IMR-90 (cell line): ENCODE measurements at regions not wholly inside any gene's neighbourhood (a gene's known extent, or its start where the extent isn't known, plus 50 kb on each side); places are given as distances from the start of the nearest gene placed in this dataset.

Source experiments
- ATAC-seq: fragments of 200-7000 bp; cut with Tn5 transposase; 2 replicates; pipeline ENCODE4 v1.9.1; 2020; ENCODE audit warnings: low read depth, mild to moderate bottlenecking, moderate library complexity
- BruUV-seq: library from RNA; stranded (reverse); fragments of 400-500 nt; replicated peaks from 2 replicates; lab custom pipeline; 2021; lab: Mats Ljungman, UMichigan
- CTCF ChIA-PET: fragments of 300-600 bp; formaldehyde crosslinking; extraction: SDS; loops from one replicate; lab custom pipeline; 2021; ENCODE audit warnings: antibody characterized with exemption; lab: Yijun Ruan, JAX
- POLR2A ChIA-PET: fragments of 300-600 bp; sonication (Branson Sonifier 250); formaldehyde crosslinking; loops from one replicate; lab custom pipeline; 2022; ENCODE audit warnings: antibody characterized with exemption; ENCODE audit not compliant: unreplicated experiment; lab: Charles Lee
- DNase-seq: peaks from one replicate; pipeline ENCODE4 v3.0.0; 2013
- H2AFZ ChIP-seq: replicated peaks from 2 replicates; pipeline ENCODE3; 2013; ENCODE audit warnings: low read length, mild to moderate bottlenecking; ENCODE audit not compliant: poor library complexity
- H2AK5ac ChIP-seq: 2 replicates; pipeline ENCODE4 v1.6.1; 2013; ENCODE audit warnings: low read depth, low read length, inconsistent platforms
- H2AK9ac ChIP-seq: replicated peaks from 2 replicates; pipeline ENCODE3; 2013; ENCODE audit warnings: mild to moderate bottlenecking, low read depth, low read length, moderate library complexity; ENCODE audit not compliant: poor library complexity
- H2BK120ac ChIP-seq: 2 replicates; pipeline ENCODE4 v1.6.1; 2013; ENCODE audit warnings: low read depth, low read length, inconsistent platforms
- H2BK15ac ChIP-seq: 3 replicates; pipeline ENCODE4 v1.6.1; 2013; ENCODE audit warnings: low read depth, low read length, inconsistent platforms
- H2BK20ac ChIP-seq: 2 replicates; pipeline ENCODE4 v1.6.1; 2013; ENCODE audit warnings: low read depth, mild to moderate bottlenecking, inconsistent platforms, low read length, moderate library complexity
- H2BK5ac ChIP-seq: 2 replicates; pipeline ENCODE4 v1.6.1; 2013; ENCODE audit warnings: mild to moderate bottlenecking, low read depth, low read length, inconsistent platforms; ENCODE audit not compliant: poor library complexity, severe bottlenecking
- H3K14ac ChIP-seq: replicated peaks from 2 replicates; pipeline ENCODE4 v1.6.1; 2013; ENCODE audit warnings: low read depth, low read length, inconsistent platforms
- H3K18ac ChIP-seq: 2 replicates; pipeline ENCODE4 v1.6.1; 2013; ENCODE audit warnings: low read depth, low read length, control low read depth
- H3K23ac ChIP-seq: 2 replicates; pipeline ENCODE4 v1.6.1; 2013; ENCODE audit warnings: low read depth, low read length, inconsistent platforms
- H3K27ac ChIP-seq: 2 replicates; pipeline ENCODE4 v1.5.1; 2013; ENCODE audit warnings: mild to moderate bottlenecking, control low read depth, low read length; ENCODE audit not compliant: insufficient read depth
- H3K27me3 ChIP-seq: 2 replicates; pipeline ENCODE4 v1.6.1; 2013; ENCODE audit warnings: low read length; ENCODE audit not compliant: control insufficient read depth, insufficient read depth
- H3K36me3 ChIP-seq: 2 replicates; pipeline ENCODE4 v1.6.1; 2013; ENCODE audit warnings: low read length, mixed read lengths; ENCODE audit not compliant: control insufficient read depth, insufficient read depth
- H3K4ac ChIP-seq: 2 replicates; pipeline ENCODE4 v1.6.1; 2013; ENCODE audit warnings: low read depth, low read length, inconsistent platforms
- H3K4me1 ChIP-seq: 2 replicates; pipeline ENCODE4 v1.6.1; 2013; ENCODE audit warnings: low read length, mixed read lengths; ENCODE audit not compliant: control insufficient read depth, insufficient read depth
- H3K4me2 ChIP-seq: 2 replicates; pipeline ENCODE4 v1.6.1; 2013; ENCODE audit warnings: low read depth, mild to moderate bottlenecking, control low read depth, low read length, moderate library complexity
- H3K4me3 ChIP-seq: 2 replicates; pipeline ENCODE4 v1.5.1; 2013; ENCODE audit warnings: low read depth, mild to moderate bottlenecking, control low read depth, low read length, moderate library complexity; ENCODE audit not compliant: insufficient read depth
- H3K56ac ChIP-seq: 2 replicates; pipeline ENCODE4 v1.6.1; 2013; ENCODE audit warnings: low read length, inconsistent platforms; ENCODE audit not compliant: insufficient read depth; ENCODE audit errors: extremely low read depth
- H3K79me1 ChIP-seq, 2 experiments: 2 replicates each; pipeline ENCODE4 v1.6.1; 2013; ENCODE audit warnings: low read length in 2 of 2, inconsistent platforms in 1 of 2, low read depth in 1 of 2
- H3K9ac ChIP-seq: 2 replicates; pipeline ENCODE4 v1.6.1; 2013; ENCODE audit warnings: low read depth, low read length, control low read depth
- H3K9me1 ChIP-seq: 2 replicates; pipeline ENCODE4 v1.6.1; 2013; ENCODE audit warnings: low read length, inconsistent platforms; ENCODE audit not compliant: insufficient read depth
- H3K9me3 ChIP-seq: 2 replicates; pipeline ENCODE4 v1.6.1; 2013; ENCODE audit warnings: low read length; ENCODE audit not compliant: control insufficient read depth, insufficient read depth
- H4K20me1 ChIP-seq: 2 replicates; pipeline ENCODE4 v1.6.1; 2013; ENCODE audit warnings: low read length, inconsistent platforms; ENCODE audit not compliant: insufficient read depth
- H4K5ac ChIP-seq: 2 replicates; pipeline ENCODE4 v1.6.1; 2013; ENCODE audit warnings: mild to moderate bottlenecking, low read depth, low read length, control low read depth
- H4K8ac ChIP-seq, 2 experiments: 2 replicates each; pipeline ENCODE4 v1.6.1; 2013; ENCODE audit warnings: low read depth in 2 of 2, low read length in 2 of 2, control low read depth in 1 of 2, inconsistent platforms in 1 of 2
- H4K91ac ChIP-seq: 2 replicates; pipeline ENCODE4 v1.6.1; 2013; ENCODE audit warnings: low read depth, low read length, inconsistent platforms; ENCODE audit not compliant: insufficient read depth
- CHD1 ChIP-seq: IDR thresholded peaks from 2 replicates; pipeline ENCODE4 v1.6.1; 2012; ENCODE audit warnings: low read depth, low read length, improper control_type of control experiment
- CTCF ChIP-seq: conservative IDR thresholded peaks from 2 replicates; pipeline ENCODE4 v1.5.1; 2012; ENCODE audit warnings: mild to moderate bottlenecking, low read depth, low read length, improper control_type of control experiment
- MAFK ChIP-seq: IDR thresholded peaks from 2 replicates; pipeline ENCODE4 v1.6.1; 2012; ENCODE audit warnings: low read depth, low read length, improper control_type of control experiment
- RFX5 ChIP-seq: IDR thresholded peaks from 2 replicates; pipeline ENCODE4 v1.8.0; 2012; ENCODE audit warnings: low read depth, mild to moderate bottlenecking, low read length, moderate library complexity
- WGBS, 2 experiments: methylation state at CpG; one replicate each; pipeline versions ENCODE4 v1.1.5 to v1.1.7; 2013; ENCODE audit warnings: missing lambda C conversion rate in 2 of 2; ENCODE audit not compliant: insufficient read length in 1 of 2; ENCODE audit errors: extremely low coverage in 2 of 2; 5-methylcytosine and 5-hydroxymethylcytosine counted together
- dilution Hi-C: fragments of 300-500 bp; cut with HindIII; formaldehyde crosslinking; loops from one replicate; pipeline ENCODE4 v1.14.3; 2018; ENCODE audit warnings: low sequenced_read_pairs; ENCODE audit not compliant: unreplicated experiment
- in situ Hi-C: fragments of 300-500 bp; cut with MboI; formaldehyde crosslinking; loops from 3 replicates; pipeline ENCODE4 v1.14.3; 2019; ENCODE audit warnings: low sequenced_read_pairs, inconsistent platforms, mixed read lengths
- intact Hi-C: fragments of 100-400 bp; cut with micrococcal nuclease; formaldehyde crosslinking; loops from 2 replicates; pipeline ENCODE4 v1.10.0; 2022

GRCh38 chr1:37299216-37299615 is 175.2 kb upstream of the ZC3H12A start:
- H3K27ac ChIP-seq, result no peak overlapping the region
- H3K79me1 ChIP-seq, result no peaks in the 10 kb centered on the region
- no peak overlapping the region for H2AK9ac ChIP-seq
- no peak overlapping the region for H3K14ac ChIP-seq
- H2BK15ac ChIP-seq, result no peak overlapping the region
- no peaks in the 10 kb centered on the region for H3K4me1 ChIP-seq
- TF ChIP-seq CHD1, result no peak
- TF ChIP-seq RFX5, result no peak
- TF ChIP-seq MAFK, result no peak
- no peak for TF ChIP-seq CTCF
- no TSS peak for BruUV-seq
- H3K9me3 ChIP-seq, result no peaks in the 10 kb centered on the region
- H4K5ac ChIP-seq, result no peak overlapping the region
- no peak overlapping the region for H3K9ac ChIP-seq
- no peak overlapping the region for H3K56ac ChIP-seq
- no peak overlapping the region for H3K4me3 ChIP-seq
- H2AK5ac ChIP-seq, result no peak overlapping the region
- H2BK120ac ChIP-seq, result no peak overlapping the region
- WGBS, 2 experiments, result 86% methylated on average over 2 of the region's 5 CpGs; no CpG with 5 or more reads in 1 of the 2 experiments
- H4K20me1 ChIP-seq, result no peaks in the 10 kb centered on the region
- H2AFZ ChIP-seq, result no peak overlapping the region
- intact Hi-C loops (no loop called here), in situ Hi-C loops (no loop called here), dilution Hi-C loops (no loop called here)
- no peaks in the 10 kb centered on the region for H3K36me3 ChIP-seq
- H3K9me1 ChIP-seq, result no peaks in the 10 kb centered on the region
- no peak overlapping the region for H2BK5ac ChIP-seq
- no peak overlapping the region for H3K4me2 ChIP-seq
- ATAC-seq, result no peak
- H4K91ac ChIP-seq, result no peak overlapping the region
- H2BK20ac ChIP-seq, result no peak overlapping the region
- H3K23ac ChIP-seq, result no peak overlapping the region
- POLR2A ChIA-PET, result no interaction called here
- no peak overlapping the region for H3K18ac ChIP-seq
- H4K8ac ChIP-seq, result no peak overlapping the region
- CTCF ChIA-PET, result no interaction called here
- H3K27me3 ChIP-seq, result no peaks in the 10 kb centered on the region
- no peak for DNase-seq
- H3K4ac ChIP-seq, result no peak overlapping the region
